ENCODE measurements at regions not wholly inside any gene's neighbourhood (a gene's known extent, or its start where the extent isn't known, plus 50 kb on each side); places are given as distances from the start of the nearest gene placed in this dataset.

GRCh38 chr7:22879709-22880306 lies 57.2 kb upstream of the TOMM7 start:
- Mint-ChIP-seq H3K27me3 (ENCODE audit: low read depth) (peaks cover 2% of the 10 kb centered on the region), H3K27ac (no peak overlapping the region), H3K9me3 (no peaks in the 10 kb centered on the region), H3K4me3 (no peak overlapping the region), H3K36me3 (ENCODE audit: insufficient read depth in 1 of 3, low read depth in 3 of 3) (no peaks in the 10 kb centered on the region), H3K4me1 (peaks cover 14 to 23% of the 10 kb centered on the region in 2 experiments)
- no peak overlapping the region for H3K18ac ChIP-seq (ENCODE audit: insufficient read length, low read depth, low read length)
- H3K56ac ChIP-seq (ENCODE audit: insufficient read length, low read depth, low read length), result no peak overlapping the region
- H3K4me2 ChIP-seq (ENCODE audit: insufficient read depth, insufficient read length, low read length), result no peak overlapping the region
- H4K20me1 ChIP-seq (ENCODE audit: control insufficient read depth, insufficient read depth, insufficient read length), result no peaks in the 10 kb centered on the region
- H3K9me3 ChIP-seq (ENCODE audit: control insufficient read depth, low read depth, low read length), result no peaks in the 10 kb centered on the region
- no peaks in the 10 kb centered on the region for H3K23me2 ChIP-seq (ENCODE audit: insufficient read length, low read depth, low read length, poor library complexity, severe bottlenecking)
- H2BK12ac ChIP-seq (ENCODE audit: insufficient read length, low read depth, low read length), result no peak overlapping the region
- no peaks in the 10 kb centered on the region for H3K27me3 ChIP-seq (ENCODE audit: insufficient read depth, low read length)
- WGBS (ENCODE audit: extremely low coverage, insufficient read length, low lambda C conversion rate), result no CpG with 5 or more reads among the region's 8 CpGs
- H3K4me1 ChIP-seq (ENCODE audit: insufficient read depth, low read length), result no peaks in the 10 kb centered on the region
- no peak overlapping the region for H3K23ac ChIP-seq (ENCODE audit: insufficient read length, low read depth, low read length)
- no peak overlapping the region for H2AK5ac ChIP-seq (ENCODE audit: insufficient read length, low read length)
- no peak overlapping the region for H4K8ac ChIP-seq (replicated peaks; ENCODE audit: insufficient read length, low read depth, low read length)
- H3K79me2 ChIP-seq (ENCODE audit: insufficient read depth, low read length), result no peaks in the 10 kb centered on the region
- H2BK5ac ChIP-seq (ENCODE audit: insufficient read length, low read length), result no peak overlapping the region
- no peak overlapping the region for H2BK20ac ChIP-seq (ENCODE audit: low read depth, low read length, poor library complexity, severe bottlenecking)
- H2BK15ac ChIP-seq (ENCODE audit: low read depth, low read length), result no peak overlapping the region
- no peak overlapping the region for H2AFZ ChIP-seq (ENCODE audit: low read length)
- DNase-seq, result no peak
- no peak overlapping the region for H4K91ac ChIP-seq (ENCODE audit: insufficient read length, low read depth, low read length)
- no peak overlapping the region for H3T11ph ChIP-seq (ENCODE audit: low read length)
- TF ChIP-seq CTCF (conservative IDR thresholded peaks at IDR 0.05), result no peak
- H4K5ac ChIP-seq (ENCODE audit: insufficient read length, low read depth, low read length), result no peak overlapping the region
- no peak overlapping the region for H3K9ac ChIP-seq (ENCODE audit: extremely low read depth, insufficient read length, low read length)
- H2BK120ac ChIP-seq (ENCODE audit: low read depth, low read length, poor library complexity, severe bottlenecking), result no peak overlapping the region
- no peaks in the 10 kb centered on the region for H3K79me1 ChIP-seq (ENCODE audit: insufficient read depth, low read depth, low read length, poor library complexity, severe bottlenecking)
- H3K4ac ChIP-seq (ENCODE audit: low read depth, low read length), result no peak overlapping the region
- no peak overlapping the region for H3K27ac ChIP-seq (ENCODE audit: insufficient read length, low read depth, low read length)
- no peak overlapping the region for H3K14ac ChIP-seq (ENCODE audit: insufficient read depth, low read length)
